HEK293 (cell line): ENCODE measurements at regions not wholly inside any gene's neighbourhood (a gene's known extent, or its start where the extent isn't known, plus 50 kb on each side); places are given as distances from the start of the nearest gene placed in this dataset.

Experiments
- CTCF ChIA-PET: fragments of 350-600 bp; formaldehyde crosslinking; extraction: SDS; loops from one replicate; lab custom pipeline; 2021; ENCODE audit warnings: antibody characterized with exemption; lab: Yijun Ruan, JAX
- POLR2A ChIA-PET: fragments of 300-600 bp; formaldehyde crosslinking; extraction: SDS; loops from one replicate; lab custom pipeline; 2020; ENCODE audit warnings: antibody characterized with exemption, inconsistent platforms; lab: Yijun Ruan, JAX
- H3K27ac ChIP-seq: fragments of 200-500 bp; sonication (Bioruptor generic); 2 replicates; pipeline ENCODE4 v1.5.1; 2014; ENCODE audit warnings: low read depth, low read length, control low read depth, inconsistent platforms; ENCODE audit errors: extremely low read depth
- H3K36me3 ChIP-seq, 2 experiments: fragments of 200-500 bp in 1 of 2; sonication (Bioruptor generic) in 1 of 2; 1 replicate in 1 of 2; 2 replicates in 1 of 2; pipeline ENCODE4 v1.5.1; 2014 to 2017; ENCODE audit warnings: inconsistent platforms in 2 of 2, low read length in 2 of 2; ENCODE audit not compliant: control insufficient read depth in 2 of 2, insufficient read depth in 1 of 2
- H3K4me1 ChIP-seq: fragments of 200-500 bp; sonication (Bioruptor generic); 2 replicates; pipeline ENCODE4 v1.5.1; 2014; ENCODE audit warnings: mild to moderate bottlenecking, low read length, inconsistent platforms; ENCODE audit not compliant: control insufficient read depth, insufficient read depth
- H3K4me3 ChIP-seq: 2 replicates; pipeline ENCODE4 v1.5.1; 2011; ENCODE audit warnings: low read depth, mild to moderate bottlenecking, control low read depth, low read length, moderate library complexity
- H3K9me3 ChIP-seq: fragments of 200-500 bp; sonication (Bioruptor generic); 2 replicates; pipeline ENCODE4 v1.5.1; 2014; ENCODE audit warnings: low read depth, low read length, inconsistent platforms; ENCODE audit not compliant: control insufficient read depth, insufficient read depth
- BCL11B ChIP-seq: fragments of 450-650 bp; formaldehyde crosslinking; IDR thresholded peaks from 2 replicates; pipeline ENCODE4 v1.5.1; 2016; ENCODE audit warnings: low read depth, missing biosample characterization, missing genetic modification characterization
- ELK4 ChIP-seq: IDR thresholded peaks from 2 replicates; pipeline ENCODE4 v1.6.1; 2011; ENCODE audit warnings: mild to moderate bottlenecking, low read depth, low read length, borderline replicate concordance
- MZF1 ChIP-seq: fragments of 450-650 bp; formaldehyde crosslinking; IDR thresholded peaks from 2 replicates; pipeline ENCODE4 v1.5.1; 2017; ENCODE audit warnings: missing biosample characterization, missing genetic modification characterization, borderline replicate concordance
- RBAK ChIP-seq: fragments of 450-650 bp; formaldehyde crosslinking; IDR thresholded peaks from 2 replicates; pipeline ENCODE4 v1.5.1; 2016; ENCODE audit warnings: missing biosample characterization, missing genetic modification characterization
- REPIN1 ChIP-seq: fragments of 450-650 bp; formaldehyde crosslinking; IDR thresholded peaks from 2 replicates; pipeline ENCODE4 v1.5.1; 2017; ENCODE audit warnings: missing biosample characterization, missing genetic modification characterization, low read depth
- SP7 ChIP-seq: fragments of 450-650 bp; formaldehyde crosslinking; IDR thresholded peaks from 2 replicates; pipeline ENCODE4 v1.5.1; 2016; ENCODE audit warnings: missing biosample characterization, missing genetic modification characterization
- ZNF16 ChIP-seq: fragments of 450-650 bp; formaldehyde crosslinking; IDR thresholded peaks from 2 replicates; pipeline ENCODE4 v1.5.1; 2016; ENCODE audit warnings: low read depth, missing biosample characterization, missing genetic modification characterization
- ZNF2 ChIP-seq: fragments of 450-650 bp; formaldehyde crosslinking; IDR thresholded peaks from 2 replicates; pipeline ENCODE4 v1.5.1; 2016; ENCODE audit warnings: missing biosample characterization, missing genetic modification characterization
- ZNF266 ChIP-seq: fragments of 450-650 bp; formaldehyde crosslinking; IDR thresholded peaks from 2 replicates; pipeline ENCODE4 v1.5.1; 2016; ENCODE audit warnings: missing biosample characterization, missing genetic modification characterization, low read depth
- ZNF280C ChIP-seq: fragments of 450-650 bp; formaldehyde crosslinking; IDR thresholded peaks from 2 replicates; pipeline ENCODE4 v1.5.1; 2016; ENCODE audit warnings: missing biosample characterization, missing genetic modification characterization
- ZNF391 ChIP-seq: fragments of 450-650 bp; formaldehyde crosslinking; IDR thresholded peaks from 2 replicates; pipeline ENCODE4 v1.5.1; 2016; ENCODE audit warnings: low read depth, missing biosample characterization, missing genetic modification characterization, borderline replicate concordance
- ZNF48 ChIP-seq: fragments of 450-650 bp; formaldehyde crosslinking; IDR thresholded peaks from 2 replicates; pipeline ENCODE4 v1.5.1; 2016; ENCODE audit warnings: missing biosample characterization, missing genetic modification characterization
- ZNF510 ChIP-seq: fragments of 450-650 bp; formaldehyde crosslinking; IDR thresholded peaks from 2 replicates; pipeline ENCODE4 v1.5.1; 2018; ENCODE audit warnings: mild to moderate bottlenecking, missing genetic modification characterization, missing biosample characterization; ENCODE audit not compliant: insufficient replicate concordance
- ZNF621 ChIP-seq: fragments of 450-650 bp; formaldehyde crosslinking; IDR thresholded peaks from 2 replicates; pipeline ENCODE4 v1.5.1; 2017; ENCODE audit warnings: missing biosample characterization, missing genetic modification characterization
- ZNF654 ChIP-seq: fragments of 450-650 bp; formaldehyde crosslinking; IDR thresholded peaks from 2 replicates; pipeline ENCODE4 v1.5.1; 2016; ENCODE audit warnings: low read depth, missing biosample characterization, missing genetic modification characterization
- ZNF660 ChIP-seq: fragments of 450-650 bp; IDR thresholded peaks from 2 replicates; pipeline ENCODE4 v1.5.1; 2018; ENCODE audit warnings: missing biosample characterization, mild to moderate bottlenecking, missing genetic modification characterization
- ZNF830 ChIP-seq: fragments of 450-650 bp; IDR thresholded peaks from 2 replicates; pipeline ENCODE4 v1.5.0; 2018; ENCODE audit warnings: missing biosample characterization, missing genetic modification characterization, low read depth, mild to moderate bottlenecking, moderate library complexity

GRCh38 chr5:89729623-89730301 is 679.8 kb downstream of the CETN3 start (continued):
- TF ChIP-seq ZNF830 (tag by site-specific recombination) (no peak), ZNF266 (tag by site-specific recombination) (no peak), ZNF280C (no peak)
- TF ChIP-seq, all 188 proteins: peak for 0

- H3K27ac ChIP-seq, result no peak overlapping the region
- CTCF ChIA-PET, result interaction anchor here (0.6 to 1.4 kb wide), 4 partner anchors 23 to 1001 kb away, joined by 3 to 4 read pairs (median 3); no protein-coding TSS in a partner anchor
- no peak overlapping the region for H3K4me3 ChIP-seq
- H3K4me1 ChIP-seq, result no peaks in the 10 kb centered on the region
- H3K9me3 ChIP-seq, result no peaks in the 10 kb centered on the region
- TF ChIP-seq ZNF48 (tag by site-specific recombination) (no peak), ZNF510 (no peak)
- TF ChIP-seq, all 188 proteins: peak for 0
- POLR2A ChIA-PET, result no interaction called here
- no peaks in the 10 kb centered on the region for H3K36me3 ChIP-seq
Observed at GRCh38 chr5:89728750-89729149, 680.8 kb downstream of the CETN3 start.

- H3K27ac ChIP-seq, result no peak overlapping the region
- H3K36me3 ChIP-seq, result no peaks in the 10 kb centered on the region
- H3K4me1 ChIP-seq, result no peaks in the 10 kb centered on the region
- H3K9me3 ChIP-seq, result no peaks in the 10 kb centered on the region
- H3K4me3 ChIP-seq, result no peak overlapping the region
- ChIA-PET POLR2A (no interaction called here), CTCF (interaction anchor here (1.4 kb wide), 1 partner anchor 1001 kb away, joined by 4 read pairs; no protein-coding TSS in a partner anchor)
- TF ChIP-seq ZNF621 (tag by site-specific recombination), result no peak
- no peak for TF ChIP-seq REPIN1 (tag by site-specific recombination)
- no peak for TF ChIP-seq SP7 (tag by site-specific recombination)
- TF ChIP-seq ZNF654 (tag by site-specific recombination), result no peak
- no peak for TF ChIP-seq RBAK (tag by site-specific recombination)
- TF ChIP-seq ELK4, result no peak
- TF ChIP-seq ZNF2 (tag by site-specific recombination), result no peak
- no peak for TF ChIP-seq ZNF16 (tag by site-specific recombination)
- no peak for TF ChIP-seq ZNF391
- no peak for TF ChIP-seq BCL11B (tag by site-specific recombination)
- TF ChIP-seq ZNF660 (tag by site-specific recombination), result no peak
- TF ChIP-seq MZF1, result no peak
Observed at GRCh38 chr5:89728134-89728533, 681.4 kb downstream of the CETN3 start.
